ENCODE measurements at regions not wholly inside any gene's neighbourhood (a gene's known extent, or its start where the extent isn't known, plus 50 kb on each side); places are given as distances from the start of the nearest gene placed in this dataset.

DNA sequence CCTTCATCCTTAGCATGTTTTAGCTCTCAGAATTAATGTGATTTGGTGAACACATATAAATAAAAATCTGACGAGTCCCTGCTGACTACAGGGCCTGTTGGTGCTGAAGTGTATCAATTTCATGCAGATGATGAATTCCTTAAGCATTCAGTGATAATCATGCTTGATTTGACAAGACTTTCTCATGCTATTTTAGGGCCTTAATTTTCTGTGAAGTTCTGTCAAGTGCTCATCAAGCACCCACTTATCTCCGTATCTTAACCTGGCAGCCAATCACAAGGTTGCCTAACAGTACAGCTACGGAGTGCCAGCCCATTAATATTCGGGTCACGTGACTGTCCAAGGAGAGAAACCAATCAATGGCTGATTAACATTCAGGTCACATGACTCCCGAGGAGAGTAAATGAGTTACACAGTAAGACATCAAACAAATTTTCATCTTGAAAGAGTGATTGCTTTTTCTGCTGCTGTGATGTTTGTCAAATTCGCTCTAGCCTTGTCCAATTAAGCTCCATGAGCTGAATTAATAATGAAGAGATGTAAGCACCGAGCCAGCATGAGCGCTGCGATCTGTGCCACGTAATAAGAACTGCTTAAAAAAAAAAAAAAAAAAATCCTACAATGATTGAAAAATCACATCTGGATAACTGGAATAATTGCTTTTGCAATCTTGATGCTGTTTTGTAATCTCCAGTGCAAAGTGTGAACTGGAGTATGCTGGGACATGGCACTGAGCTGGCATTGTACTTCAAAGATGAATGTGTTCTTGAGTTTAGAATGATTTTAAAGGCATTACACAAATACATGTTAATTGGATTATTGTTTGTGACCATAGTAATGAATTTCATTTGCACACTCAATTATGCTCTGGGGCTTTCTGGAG is 104.3 kb upstream of the SPATA31D4 start:
- intact Hi-C loops (cut with DNase I), result no loop called here
- Histone ChIP-seq H3K36me3 (no peaks in the 10 kb centered on the region), H3K4me1 (peaks cover 0 to 17% (median 0%) of the 10 kb centered on the region in 3 donors), H3K9me3 (no peaks in the 10 kb centered on the region), H3K27me3 (no peaks in the 10 kb centered on the region), H3K27ac (peak overlapping the region in 2 of 4 donors; percentile 44 to 73), H3K4me3 (no peak overlapping the region)
- TF ChIP-seq, protein P1, sequence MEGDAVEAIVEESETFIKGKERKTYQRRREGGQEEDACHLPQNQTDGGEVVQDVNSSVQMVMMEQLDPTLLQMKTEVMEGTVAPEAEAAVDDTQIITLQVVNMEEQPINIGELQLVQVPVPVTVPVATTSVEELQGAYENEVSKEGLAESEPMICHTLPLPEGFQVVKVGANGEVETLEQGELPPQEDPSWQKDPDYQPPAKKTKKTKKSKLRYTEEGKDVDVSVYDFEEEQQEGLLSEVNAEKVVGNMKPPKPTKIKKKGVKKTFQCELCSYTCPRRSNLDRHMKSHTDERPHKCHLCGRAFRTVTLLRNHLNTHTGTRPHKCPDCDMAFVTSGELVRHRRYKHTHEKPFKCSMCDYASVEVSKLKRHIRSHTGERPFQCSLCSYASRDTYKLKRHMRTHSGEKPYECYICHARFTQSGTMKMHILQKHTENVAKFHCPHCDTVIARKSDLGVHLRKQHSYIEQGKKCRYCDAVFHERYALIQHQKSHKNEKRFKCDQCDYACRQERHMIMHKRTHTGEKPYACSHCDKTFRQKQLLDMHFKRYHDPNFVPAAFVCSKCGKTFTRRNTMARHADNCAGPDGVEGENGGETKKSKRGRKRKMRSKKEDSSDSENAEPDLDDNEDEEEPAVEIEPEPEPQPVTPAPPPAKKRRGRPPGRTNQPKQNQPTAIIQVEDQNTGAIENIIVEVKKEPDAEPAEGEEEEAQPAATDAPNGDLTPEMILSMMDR (IDR thresholded peaks at IDR 0.05), result no peak
- TF ChIP-seq POLR2A (IDR thresholded peaks at IDR 0.05), result no peak
- 69 to 70% methylated on average over 11 of the region's 11 CpGs for WGBS, 2 donors
- no peak for DNase-seq

GRCh38 chr9:81824802-81825730 is 103.2 kb upstream of the SPATA31D4 start:
- no peaks in the 10 kb centered on the region for H3K36me3 ChIP-seq
- no peaks in the 10 kb centered on the region for H3K9me3 ChIP-seq
- H3K4me3 ChIP-seq, result no peak overlapping the region
- WGBS, 2 donors, result 62 to 76% methylated on average over 7 to 8 of the region's 8 CpGs
- intact Hi-C loops (cut with DNase I), result no loop called here
- H3K27me3 ChIP-seq, result no peaks in the 10 kb centered on the region
- peak overlapping the region in 2 of 4 donors; percentile 73 to 77 for H3K27ac ChIP-seq
- H3K4me1 ChIP-seq, result peaks cover 0 to 20% (median 0%) of the 10 kb centered on the region in 3 donors
- DNase-seq, result no peak
- no peak for TF ChIP-seq POLR2A (IDR thresholded peaks at IDR 0.05)
- TF ChIP-seq, protein P1 (IDR thresholded peaks at IDR 0.05), result no peak

- WGBS, 2 donors, result 73 to 83% methylated on average over 3 of the region's 3 CpGs
- H3K27ac ChIP-seq, result peak overlapping the region; percentile 40 to 77 (median 66)
Measured at GRCh38 chr9:81825846-81826516, 102.2 kb upstream of the SPATA31D4 start.

GRCh38 chr9:81826517-81826906 is 101.7 kb upstream of the SPATA31D4 start:
- TF ChIP-seq POLR2A (IDR thresholded peaks at IDR 0.05), result no peak
- TF ChIP-seq, protein P1 (IDR thresholded peaks at IDR 0.05), result no peak
- H3K27me3 ChIP-seq, result no peaks in the 10 kb centered on the region
- intact Hi-C loops (cut with DNase I), result no loop called here
- H3K4me1 ChIP-seq, result peaks cover 0 to 20% (median 0%) of the 10 kb centered on the region in 3 donors
- no peaks in the 10 kb centered on the region for H3K9me3 ChIP-seq
- DNase-seq, result no peak
- peak overlapping the region; percentile 40 to 77 (median 66) for H3K27ac ChIP-seq
- no peak overlapping the region for H3K4me3 ChIP-seq
- WGBS, 2 donors, result 72 to 84% methylated on average over 14 to 15 of the region's 15 CpGs
- H3K36me3 ChIP-seq, result no peaks in the 10 kb centered on the region

More at GRCh38 chr9:81825846-81826516, 102.2 kb upstream of the SPATA31D4 start:
- no peak for DNase-seq
- Histone ChIP-seq H3K36me3 (no peaks in the 10 kb centered on the region), H3K27me3 (no peaks in the 10 kb centered on the region), H3K9me3 (no peaks in the 10 kb centered on the region), H3K4me3 (no peak overlapping the region), H3K4me1 (peaks cover 0 to 20% (median 0%) of the 10 kb centered on the region in 3 donors)
- intact Hi-C loops (cut with DNase I), result no loop called here
- TF ChIP-seq, protein P1 (IDR thresholded peaks at IDR 0.05), result no peak
- TF ChIP-seq POLR2A (IDR thresholded peaks at IDR 0.05), result no peak
